ENCODE measurements at regions not wholly inside any gene's neighbourhood (a gene's known extent, or its start where the extent isn't known, plus 50 kb on each side); places are given as distances from the start of the nearest gene placed in this dataset.
"Not testable (repeated sequence)": the region's sequence is repeated elsewhere in the genome, so short reads cannot be mapped to it uniquely, and the experiment has no call there.

GRCh38 chr16:32038783-32039496 lies 165.3 kb downstream of the ZNF267 start:
- ATAC-seq (replicated peaks; ENCODE audit: extremely low read depth, poor library complexity, severe bottlenecking); H3K27ac Mint-ChIP-seq (ENCODE audit: low read depth); DNase-seq (ENCODE audit: low spot score in 2 of 2); H3K9me3 Mint-ChIP-seq; H3K27me3 Mint-ChIP-seq; H3K4me3 Mint-ChIP-seq; H3K4me1 Mint-ChIP-seq; H3K36me3 Mint-ChIP-seq (ENCODE audit: insufficient read depth): not testable (repeated sequence)

- not testable (repeated sequence) for DNase-seq (ENCODE audit: low spot score in 2 of 2); H3K9me3 Mint-ChIP-seq; H3K4me1 Mint-ChIP-seq; H3K4me3 Mint-ChIP-seq; H3K27me3 Mint-ChIP-seq; H3K36me3 Mint-ChIP-seq (ENCODE audit: insufficient read depth); H3K27ac Mint-ChIP-seq (ENCODE audit: low read depth)
- peak; percentile 14 for ATAC-seq (replicated peaks; ENCODE audit: extremely low read depth, poor library complexity, severe bottlenecking)
Observed at GRCh38 chr16:32039919-32040318, 166.3 kb downstream of the ZNF267 start.

GRCh38 chr16:32066016-32066651 lies 187.0 kb upstream of the TP53TG3D start:
- not testable (repeated sequence) for H3K4me1 Mint-ChIP-seq; DNase-seq (ENCODE audit: low spot score in 2 of 2); H3K27ac Mint-ChIP-seq (ENCODE audit: low read depth); H3K4me3 Mint-ChIP-seq; ATAC-seq (replicated peaks; ENCODE audit: extremely low read depth, poor library complexity, severe bottlenecking); H3K36me3 Mint-ChIP-seq (ENCODE audit: insufficient read depth); H3K9me3 Mint-ChIP-seq; H3K27me3 Mint-ChIP-seq

GRCh38 chr16:32071586-32071985 lies 181.5 kb upstream of the TP53TG3D start:
- DNase-seq (ENCODE audit: low spot score in 2 of 2); H3K27me3 Mint-ChIP-seq: not testable (repeated sequence)
- ATAC-seq (replicated peaks; ENCODE audit: extremely low read depth, poor library complexity, severe bottlenecking), result peak; percentile 19

GRCh38 chr16:32083891-32084290 lies 169.2 kb upstream of the TP53TG3D start:
- H3K4me3 Mint-ChIP-seq; ATAC-seq (replicated peaks; ENCODE audit: extremely low read depth, poor library complexity, severe bottlenecking); H3K27me3 Mint-ChIP-seq; H3K4me1 Mint-ChIP-seq; H3K9me3 Mint-ChIP-seq; DNase-seq (ENCODE audit: low spot score in 2 of 2); H3K36me3 Mint-ChIP-seq (ENCODE audit: insufficient read depth); H3K27ac Mint-ChIP-seq (ENCODE audit: low read depth): not testable (repeated sequence)

More at GRCh38 chr16:32071586-32071985, 181.5 kb upstream of the TP53TG3D start:
- not testable (repeated sequence) for H3K9me3 Mint-ChIP-seq; H3K27ac Mint-ChIP-seq (ENCODE audit: low read depth); H3K4me1 Mint-ChIP-seq; H3K4me3 Mint-ChIP-seq; H3K36me3 Mint-ChIP-seq (ENCODE audit: insufficient read depth)

- H3K27me3 Mint-ChIP-seq; H3K27ac Mint-ChIP-seq (ENCODE audit: low read depth); H3K4me1 Mint-ChIP-seq; ATAC-seq (replicated peaks; ENCODE audit: extremely low read depth, poor library complexity, severe bottlenecking); H3K9me3 Mint-ChIP-seq; H3K36me3 Mint-ChIP-seq (ENCODE audit: insufficient read depth): not testable (repeated sequence)
- DNase-seq (ENCODE audit: low spot score in 2 of 2), result peak in 1 of 2 donors; percentile 9
- H3K4me3 Mint-ChIP-seq, result peak overlapping the region; percentile 50
Observed at GRCh38 chr16:32084656-32085401, 168.3 kb upstream of the TP53TG3D start.

- H3K4me3 Mint-ChIP-seq, result peak overlapping the region; percentile 50
- H3K4me1 Mint-ChIP-seq; H3K36me3 Mint-ChIP-seq (ENCODE audit: insufficient read depth); ATAC-seq (replicated peaks; ENCODE audit: extremely low read depth, poor library complexity, severe bottlenecking); H3K9me3 Mint-ChIP-seq; H3K27ac Mint-ChIP-seq (ENCODE audit: low read depth); H3K27me3 Mint-ChIP-seq: not testable (repeated sequence)
- DNase-seq (ENCODE audit: low spot score in 2 of 2), result peak in 1 of 2 donors; percentile 12
Observed at GRCh38 chr16:32085438-32086141, 167.5 kb upstream of the TP53TG3D start.

- H3K9me3 Mint-ChIP-seq, result not testable (repeated sequence)
Observed at GRCh38 chr16:32115562-32115961, 137.5 kb upstream of the TP53TG3D start.

GRCh38 chr16:32116080-32116479 lies 137.0 kb upstream of the TP53TG3D start:
- DNase-seq (ENCODE audit: low spot score in 2 of 2), result no peak
- H3K4me3 Mint-ChIP-seq, result peak overlapping the region; percentile 70
- no peaks in the 10 kb centered on the region for H3K27me3 Mint-ChIP-seq
- ATAC-seq (replicated peaks; ENCODE audit: extremely low read depth, poor library complexity, severe bottlenecking), result no peak
- no peaks in the 10 kb centered on the region for H3K9me3 Mint-ChIP-seq
- H3K4me1 Mint-ChIP-seq, result no peaks in the 10 kb centered on the region
- H3K27ac Mint-ChIP-seq (ENCODE audit: low read depth), result no peak overlapping the region
- peaks cover 2% of the 10 kb centered on the region for H3K36me3 Mint-ChIP-seq (ENCODE audit: insufficient read depth)

More at GRCh38 chr16:32115562-32115961, 137.5 kb upstream of the TP53TG3D start:
- ATAC-seq (replicated peaks; ENCODE audit: extremely low read depth, poor library complexity, severe bottlenecking); H3K27me3 Mint-ChIP-seq; H3K4me3 Mint-ChIP-seq; H3K27ac Mint-ChIP-seq (ENCODE audit: low read depth); H3K4me1 Mint-ChIP-seq; H3K36me3 Mint-ChIP-seq (ENCODE audit: insufficient read depth); DNase-seq (ENCODE audit: low spot score in 2 of 2): not testable (repeated sequence)

- H3K36me3 Mint-ChIP-seq (ENCODE audit: insufficient read depth); H3K4me1 Mint-ChIP-seq; H3K27me3 Mint-ChIP-seq; ATAC-seq (replicated peaks; ENCODE audit: extremely low read depth, poor library complexity, severe bottlenecking); DNase-seq (ENCODE audit: low spot score in 2 of 2); H3K27ac Mint-ChIP-seq (ENCODE audit: low read depth); H3K9me3 Mint-ChIP-seq: not testable (repeated sequence)
- peak overlapping the region; percentile 70 for H3K4me3 Mint-ChIP-seq
Observed at GRCh38 chr16:32116533-32116932, 136.6 kb upstream of the TP53TG3D start.

GRCh38 chr16:32120372-32120771 lies 132.7 kb upstream of the TP53TG3D start:
- not testable (repeated sequence) for H3K4me1 Mint-ChIP-seq; H3K36me3 Mint-ChIP-seq (ENCODE audit: insufficient read depth); DNase-seq (ENCODE audit: low spot score in 2 of 2); H3K27ac Mint-ChIP-seq (ENCODE audit: low read depth); H3K4me3 Mint-ChIP-seq; ATAC-seq (replicated peaks; ENCODE audit: extremely low read depth, poor library complexity, severe bottlenecking); H3K9me3 Mint-ChIP-seq; H3K27me3 Mint-ChIP-seq

GRCh38 chr16:32120779-32121178 lies 132.3 kb upstream of the TP53TG3D start:
- not testable (repeated sequence) for H3K9me3 Mint-ChIP-seq; DNase-seq (ENCODE audit: low spot score in 2 of 2); H3K27ac Mint-ChIP-seq (ENCODE audit: low read depth); H3K4me3 Mint-ChIP-seq; H3K4me1 Mint-ChIP-seq; H3K27me3 Mint-ChIP-seq; ATAC-seq (replicated peaks; ENCODE audit: extremely low read depth, poor library complexity, severe bottlenecking); H3K36me3 Mint-ChIP-seq (ENCODE audit: insufficient read depth)
